Ureter (tissue), 1 donor: ENCODE measurements at regions not wholly inside any gene's neighbourhood (a gene's known extent, or its start where the extent isn't known, plus 50 kb on each side); places are given as distances from the start of the nearest gene placed in this dataset.

Experiments used
- DNase-seq: peaks from one replicate; pipeline ENCODE4 v3.0.0-alpha.2; 2020; ENCODE audit warnings: low spot score
- donor health status: DM: yes; HTN: yes; CAD: no.

- no peak for DNase-seq
Measured at GRCh38 chr9:135339378-135339973, 140.1 kb upstream of the PPP1R26 start.

DNA sequence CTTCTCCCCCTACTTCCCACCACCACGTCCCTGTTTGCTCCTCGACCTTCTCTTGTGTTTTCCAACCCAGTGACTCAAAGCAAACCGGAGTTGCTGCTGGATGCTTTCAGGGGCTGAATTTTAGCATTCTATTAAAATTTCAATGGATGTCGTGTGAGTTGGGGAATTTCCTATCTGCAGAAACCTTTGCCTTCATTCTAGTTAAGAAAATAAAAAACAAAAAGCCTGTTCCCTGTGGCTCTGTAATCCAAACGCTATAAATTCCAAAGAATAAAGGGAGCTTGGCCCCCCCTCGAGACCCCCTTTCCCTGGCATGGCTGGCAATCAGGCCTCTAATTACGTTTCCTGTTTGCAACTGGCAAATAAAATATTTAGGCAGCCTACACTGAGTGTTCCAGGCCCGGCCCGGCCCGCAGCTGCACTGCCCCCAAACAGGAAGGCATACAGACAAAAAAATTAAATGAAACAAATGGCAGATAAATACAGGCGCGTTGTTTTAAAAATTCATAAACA lies 139.4 kb upstream of the PPP1R26 start:
- no peak for DNase-seq

- DNase-seq = no peak
Measured at GRCh38 chr9:135340726-135341475, 138.7 kb upstream of the PPP1R26 start.

DNA sequence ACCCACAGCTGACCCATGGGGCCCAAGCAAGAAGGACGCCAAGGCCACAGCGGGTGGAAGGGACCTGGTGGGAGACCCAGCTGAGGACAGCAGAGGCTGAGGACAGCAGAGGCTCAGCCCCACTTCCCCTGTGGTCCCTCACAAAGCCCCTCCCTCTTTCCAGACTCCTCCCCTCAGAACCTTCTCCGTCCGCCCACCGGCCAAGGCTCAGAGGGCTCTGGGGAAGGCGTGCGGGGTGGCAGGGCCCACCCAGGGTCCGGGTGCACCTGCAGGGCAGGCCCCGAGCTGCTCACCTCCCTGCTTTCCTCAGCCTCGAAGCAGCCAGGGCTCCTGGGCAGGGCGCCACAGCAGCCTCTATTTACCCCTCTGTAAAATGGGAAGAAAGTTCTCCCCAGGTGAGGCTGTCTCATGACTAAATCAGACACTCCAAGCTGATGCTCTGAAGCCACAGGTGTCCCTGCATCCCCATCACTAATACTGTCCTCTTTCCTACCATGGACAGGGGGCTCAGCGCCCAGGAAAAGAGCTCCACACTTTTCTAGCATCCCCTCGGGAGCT lies 137.9 kb upstream of the PPP1R26 start:
- DNase-seq = no peak

DNA sequence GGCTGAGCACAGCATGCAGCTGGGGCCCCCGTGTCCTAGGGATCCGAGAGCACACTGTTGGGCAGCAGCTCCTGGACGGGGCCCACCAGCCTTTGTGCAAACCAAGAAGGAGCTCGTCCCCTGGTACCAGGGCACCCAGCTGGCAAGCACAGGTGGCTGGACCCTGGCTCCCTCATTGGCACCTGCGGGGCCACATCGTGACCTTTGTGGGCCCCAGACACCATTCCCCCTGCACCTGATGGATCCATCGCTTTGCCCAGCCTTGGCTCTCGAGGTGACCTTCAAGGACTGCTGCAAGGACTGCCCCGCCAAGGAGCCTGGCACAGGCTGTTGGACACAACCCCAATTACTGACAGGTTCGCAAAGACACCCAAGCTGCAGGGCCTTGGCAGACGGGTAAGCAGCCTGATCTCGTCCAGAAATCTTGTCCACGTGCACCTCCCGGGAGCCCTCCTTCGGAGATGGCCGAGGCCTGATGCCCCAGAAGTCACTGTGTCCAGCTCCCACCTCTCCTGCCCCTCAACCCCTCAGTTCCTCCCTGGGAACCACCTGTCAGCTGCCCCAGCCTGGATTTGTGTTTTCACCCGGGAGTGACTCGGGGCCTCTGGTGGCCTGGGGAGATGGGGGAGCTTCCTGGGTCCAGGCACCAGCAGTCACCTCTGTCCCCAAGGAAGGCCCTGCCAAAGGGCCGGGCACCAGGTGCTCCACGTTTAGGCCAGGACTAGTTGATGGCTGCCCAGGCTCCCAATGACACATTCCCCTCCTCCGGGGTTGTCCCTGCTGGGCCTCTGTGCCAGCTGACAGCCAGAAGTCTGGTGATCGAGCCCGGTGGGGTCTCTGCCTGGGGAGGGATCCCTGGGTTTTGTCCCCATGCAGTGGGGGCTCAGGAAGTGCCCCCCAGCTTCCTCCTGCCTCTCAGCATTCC lies 137.1 kb upstream of the PPP1R26 start:
- DNase-seq = no peak

DNA sequence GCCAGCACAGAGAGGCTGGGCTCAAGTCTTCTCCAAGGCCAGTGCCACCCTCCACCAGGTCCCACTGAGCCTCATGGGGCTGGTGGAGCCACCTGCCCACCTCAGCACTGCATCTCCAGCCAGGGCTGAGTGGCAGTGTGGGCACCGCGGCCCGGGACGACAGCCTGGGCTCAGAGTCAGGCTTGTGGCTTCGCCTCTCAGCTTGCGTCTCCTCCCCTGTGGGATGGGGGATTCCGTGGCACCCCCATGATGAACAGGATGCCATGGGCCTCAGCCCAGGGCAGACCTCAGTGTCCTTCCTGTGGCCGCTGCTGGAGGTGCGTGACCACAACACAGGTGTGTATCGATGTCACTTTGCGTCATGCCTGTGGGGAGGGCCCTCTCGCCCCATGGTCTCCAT lies 136.4 kb upstream of the PPP1R26 start:
- DNase-seq = no peak

- DNase-seq = peak; percentile 59
Measured at GRCh38 chr9:135343837-135344522, 135.6 kb upstream of the PPP1R26 start.

DNA sequence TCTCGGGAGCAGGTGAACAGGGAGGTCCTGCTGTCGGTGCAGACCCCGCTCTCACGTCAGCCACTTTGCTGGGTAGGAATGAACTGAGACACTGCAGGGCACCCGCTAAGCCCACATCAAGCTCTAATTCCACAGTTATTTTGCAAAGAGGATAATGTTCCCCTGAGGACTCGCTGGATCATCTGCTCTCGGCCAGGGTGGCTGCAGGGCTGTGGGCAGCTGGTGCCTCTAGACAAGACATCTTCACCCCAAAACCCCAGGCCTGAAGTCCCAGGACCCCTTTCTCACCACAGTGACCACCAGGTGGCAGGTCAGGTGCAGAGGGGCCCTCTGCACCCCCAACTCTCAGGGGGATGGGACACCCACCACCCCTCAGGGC lies 135.1 kb upstream of the PPP1R26 start:
- DNase-seq = no peak

DNA sequence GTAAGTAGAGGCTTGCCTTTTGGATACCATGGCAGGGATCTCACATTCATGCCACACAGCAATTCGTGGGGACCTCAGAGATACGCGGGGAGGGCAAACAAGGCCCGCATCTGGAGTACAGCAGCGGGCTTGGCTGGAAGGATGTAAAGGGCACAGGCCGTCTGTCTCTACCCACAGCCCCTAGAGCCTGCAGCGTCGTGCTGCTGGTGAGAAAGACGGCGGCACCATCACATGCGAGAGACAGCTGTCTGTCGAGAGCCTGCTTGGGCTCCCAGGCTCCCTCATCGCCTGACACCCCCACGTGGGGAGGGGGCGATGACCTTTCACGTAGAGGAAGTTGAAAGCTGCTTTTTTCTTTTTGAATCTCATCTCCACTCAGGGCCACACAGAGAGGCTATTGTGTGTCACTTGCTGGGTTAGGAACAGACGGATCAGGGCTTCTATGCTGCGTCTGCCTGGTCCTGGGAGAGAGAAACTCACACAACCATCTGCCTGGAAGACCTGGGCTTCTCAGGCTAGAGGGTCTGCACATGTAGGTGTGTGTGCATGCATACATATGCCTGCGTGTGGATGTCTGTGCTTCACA lies 134.6 kb upstream of the PPP1R26 start:
- no peak for DNase-seq

- no peak for DNase-seq
Measured at GRCh38 chr9:135345775-135346433, 133.7 kb upstream of the PPP1R26 start.

DNA sequence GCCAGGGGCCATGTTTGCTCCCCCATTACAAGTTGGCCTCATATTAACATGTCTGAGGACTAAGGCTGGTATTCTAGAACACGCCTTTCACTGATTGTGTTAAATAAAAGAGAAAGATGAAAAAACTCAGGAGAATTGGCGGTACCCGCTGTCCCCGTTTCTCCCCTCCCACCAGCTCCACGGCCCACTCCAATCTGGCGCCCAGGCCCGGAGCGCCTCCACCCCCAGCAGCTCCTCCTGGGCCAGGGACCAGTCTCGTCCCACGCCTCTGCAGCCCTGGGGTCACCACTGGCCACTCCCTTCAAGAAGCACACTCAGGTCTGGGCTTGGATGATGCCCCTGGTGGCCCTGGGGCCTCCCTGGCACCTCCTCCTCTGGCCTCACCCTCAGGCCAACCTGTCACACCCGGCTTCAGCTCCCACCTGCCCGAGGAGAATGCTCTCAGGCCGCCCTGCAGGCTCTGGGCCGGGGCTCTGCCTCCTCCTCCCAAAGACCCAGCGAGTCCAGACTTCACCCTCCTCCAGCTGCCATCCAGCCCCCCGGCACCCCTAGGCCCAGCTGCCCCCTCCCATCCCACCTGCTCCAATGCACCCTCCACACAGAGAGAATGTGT lies 133.0 kb upstream of the PPP1R26 start:
- DNase-seq = no peak

DNA sequence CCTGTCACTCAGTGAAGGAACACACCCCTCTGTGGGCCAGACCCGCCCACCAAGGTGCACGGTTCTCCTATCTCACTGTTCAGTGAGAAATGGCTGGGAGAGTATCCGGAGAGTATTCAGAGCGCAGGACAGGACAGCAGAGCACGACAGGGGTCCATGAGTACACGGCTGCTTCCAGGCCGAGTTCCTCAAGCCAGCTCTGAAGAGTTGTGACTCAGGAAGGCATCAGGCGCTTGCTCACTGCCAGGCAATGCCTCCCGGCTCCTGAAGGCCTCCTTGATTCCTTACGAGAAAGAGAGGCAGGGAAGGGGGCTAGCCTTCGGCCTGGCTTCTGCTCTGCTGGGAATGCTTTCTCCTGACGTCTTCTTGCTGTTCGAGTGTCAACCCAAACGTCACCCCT lies 132.1 kb upstream of the PPP1R26 start:
- DNase-seq = no peak

- no peak for DNase-seq
Measured at GRCh38 chr9:135348076-135348787, 131.3 kb upstream of the PPP1R26 start.

DNA sequence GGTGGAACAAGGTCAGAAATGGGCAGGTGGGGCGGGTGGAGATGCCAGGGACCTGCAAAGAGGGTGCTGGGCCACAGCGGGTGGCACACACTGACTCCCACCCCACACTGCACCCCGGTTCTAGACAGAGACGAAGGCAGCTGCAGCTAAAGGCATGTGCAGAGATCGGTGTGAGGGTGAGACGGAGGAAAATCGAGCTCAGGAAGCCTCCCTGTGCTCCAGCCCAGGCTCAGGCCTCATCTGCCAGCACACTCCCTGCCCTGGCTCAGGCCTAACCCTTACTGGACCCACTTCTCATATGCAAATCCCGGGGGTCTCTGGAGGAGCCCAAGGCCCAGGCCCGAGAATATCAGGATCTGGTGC lies 130.8 kb upstream of the PPP1R26 start:
- DNase-seq = no peak

DNA sequence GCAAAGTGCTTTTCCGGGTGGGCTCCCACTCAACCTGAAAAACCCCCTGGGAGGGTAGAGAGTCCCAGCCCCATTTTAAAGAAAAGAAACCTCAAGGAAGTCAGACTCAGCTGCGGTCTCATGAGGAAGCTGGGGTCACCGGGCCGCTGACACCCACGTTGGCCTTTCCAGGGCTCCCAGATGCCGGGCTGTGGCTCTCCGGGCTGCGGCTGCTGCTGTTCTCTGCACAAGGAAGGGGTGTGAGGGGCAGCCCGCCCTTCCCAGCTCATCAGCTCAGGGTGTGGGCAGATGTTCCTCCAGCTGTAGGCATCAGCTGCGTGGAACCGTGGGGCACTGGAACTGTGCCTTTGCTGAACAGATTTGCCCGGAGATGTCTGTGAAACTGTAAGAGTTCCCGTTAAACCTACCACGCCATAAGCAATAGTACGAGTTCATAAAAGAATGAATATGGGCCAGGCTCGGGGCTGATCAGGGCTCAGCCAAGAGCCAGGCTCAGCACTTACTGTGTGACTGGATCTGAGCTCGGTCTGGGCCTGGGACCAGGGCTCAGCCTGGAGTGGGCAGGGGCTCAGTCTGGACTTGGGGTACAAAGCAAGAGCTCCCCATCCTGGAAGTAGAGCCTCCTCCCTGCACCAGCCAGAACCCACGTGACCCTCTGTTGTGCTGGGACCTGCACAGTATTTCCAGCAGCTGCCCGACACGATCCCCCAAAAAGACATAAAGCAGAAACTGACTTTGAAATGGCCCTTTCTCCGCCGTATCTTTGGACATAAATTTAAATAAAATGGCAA lies 130.2 kb upstream of the PPP1R26 start:
- DNase-seq = no peak

DNA sequence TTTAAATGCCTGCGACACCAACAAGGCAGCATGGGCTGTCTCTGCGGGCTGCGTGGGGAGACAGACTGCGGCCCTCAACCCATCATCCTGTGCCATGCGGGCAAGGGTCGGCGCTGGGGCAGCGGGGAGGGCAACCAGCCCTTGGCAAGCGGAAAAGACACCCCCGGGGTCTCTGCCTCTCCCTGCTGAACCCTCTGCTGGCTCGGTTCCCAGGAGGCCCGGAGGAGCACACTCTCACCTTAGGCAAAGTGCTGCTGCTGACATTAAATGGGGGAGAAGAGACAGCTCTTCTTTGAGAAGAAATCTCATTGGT lies 129.6 kb upstream of the PPP1R26 start:
- DNase-seq = no peak

DNA sequence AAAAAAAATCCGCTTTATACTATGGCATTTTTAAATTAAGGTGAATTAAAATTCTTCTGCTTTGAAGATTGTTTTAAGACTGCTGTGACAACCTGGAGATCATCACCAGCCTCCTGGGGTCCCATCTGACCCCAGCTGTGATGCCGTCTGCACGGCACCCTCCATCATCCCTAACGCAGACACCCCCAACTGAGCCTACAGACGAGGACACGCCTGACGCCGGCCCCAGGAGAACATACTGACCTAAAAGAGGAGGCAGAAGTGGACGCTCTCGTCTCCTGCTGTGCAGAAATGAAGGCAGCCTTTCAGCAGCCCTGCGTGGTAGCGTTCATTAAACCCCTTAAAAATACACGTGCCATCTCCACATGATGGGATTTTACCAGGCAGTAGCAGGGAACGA lies 125.6 kb upstream of the PPP1R26 start:
- DNase-seq = no peak

DNA sequence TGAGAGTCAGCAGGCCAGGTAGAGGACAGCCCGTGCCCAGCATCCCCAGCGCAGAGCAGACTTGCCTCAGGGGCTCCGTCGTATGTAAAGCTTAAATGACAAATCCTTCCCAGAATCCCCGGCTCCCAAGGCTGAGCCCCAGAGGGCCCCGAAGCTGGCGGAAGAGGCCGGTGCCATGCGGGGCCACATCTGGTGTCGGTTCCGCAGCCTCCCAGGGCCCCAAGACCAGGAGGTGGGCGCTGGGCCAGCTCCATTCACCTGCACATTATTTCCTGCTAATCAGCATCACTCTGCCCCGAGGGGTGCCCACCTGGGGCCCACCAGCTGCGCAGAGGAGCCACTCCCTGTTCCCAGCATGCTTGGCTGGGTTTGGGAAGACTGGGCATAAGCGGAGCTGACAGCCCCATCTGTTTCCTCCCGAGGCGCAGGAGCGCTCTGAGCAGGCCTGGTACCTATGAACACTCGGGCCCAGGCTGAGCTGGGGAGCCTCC lies 124.0 kb upstream of the PPP1R26 start:
- no peak for DNase-seq

- no peak for DNase-seq
Measured at GRCh38 chr9:135356021-135356420, 123.6 kb upstream of the PPP1R26 start.
